Mesenchymal stem cell (in vitro differentiated cells and primary cell): ENCODE measurements at regions not wholly inside any gene's neighbourhood (a gene's known extent, or its start where the extent isn't known, plus 50 kb on each side); places are given as distances from the start of the nearest gene placed in this dataset.

ENCODE experiments used
- DNase-seq: peaks from one replicate; pipeline ENCODE4 v3.0.0-alpha.2; 2013
- H2AFZ ChIP-seq: one replicate; pipeline ENCODE4 v1.6.1; 2013; ENCODE audit warnings: low read depth, mild to moderate bottlenecking, control low read depth, inconsistent platforms, low read length, moderate library complexity
- H2AK5ac ChIP-seq: 2 replicates; pipeline ENCODE4 v1.6.1; 2013; ENCODE audit warnings: low read length, moderate library complexity, mild to moderate bottlenecking, inconsistent platforms; ENCODE audit not compliant: severe bottlenecking
- H2BK120ac ChIP-seq: one replicate; pipeline ENCODE4 v1.6.1; 2013; ENCODE audit warnings: low read depth, mild to moderate bottlenecking, inconsistent platforms, low read length, moderate library complexity
- H2BK12ac ChIP-seq, 2 experiments: one replicate each; pipeline ENCODE4 v1.6.1; 2013; ENCODE audit warnings: inconsistent platforms in 2 of 2, low read length in 2 of 2, mild to moderate bottlenecking in 2 of 2, moderate library complexity in 2 of 2, control low read depth in 1 of 2
- H2BK15ac ChIP-seq: one replicate; pipeline ENCODE4 v1.6.1; 2013; ENCODE audit warnings: mild to moderate bottlenecking, low read depth, inconsistent platforms; ENCODE audit not compliant: poor library complexity, severe bottlenecking
- H2BK5ac ChIP-seq: 2 replicates; pipeline ENCODE4 v1.6.1; 2013; ENCODE audit warnings: low read depth, mild to moderate bottlenecking, low read length, control low read depth, inconsistent platforms; ENCODE audit not compliant: poor library complexity, severe bottlenecking
- H3K14ac ChIP-seq, 2 experiments: one replicate each; pipeline ENCODE4 v1.6.1; 2013; ENCODE audit warnings: inconsistent platforms in 2 of 2, low read length in 2 of 2, control low read depth in 1 of 2, mild to moderate bottlenecking in 1 of 2, moderate library complexity in 1 of 2
- H3K18ac ChIP-seq, 2 experiments: one replicate each; pipeline ENCODE4 v1.6.1; 2013; ENCODE audit warnings: inconsistent platforms in 2 of 2, low read length in 2 of 2, control low read depth in 1 of 2, low read depth in 1 of 2, mild to moderate bottlenecking in 1 of 2
- H3K23ac ChIP-seq, 2 experiments: one replicate each; pipeline ENCODE4 v1.6.1; 2013; ENCODE audit warnings: inconsistent platforms in 2 of 2, low read length in 2 of 2, mild to moderate bottlenecking in 2 of 2, moderate library complexity in 2 of 2, control low read depth in 1 of 2
- H3K27ac ChIP-seq: 2 replicates; pipeline ENCODE4 v1.5.1; 2013; ENCODE audit warnings: mild to moderate bottlenecking, moderate library complexity, low read length, control low read depth, inconsistent platforms; ENCODE audit not compliant: poor library complexity, severe bottlenecking
- H3K27me3 ChIP-seq, 2 experiments: 2 replicates each; pipeline versions ENCODE4 v1.6.1 to v1.7.0; 2013; ENCODE audit warnings: low read length in 2 of 2, mild to moderate bottlenecking in 2 of 2, moderate library complexity in 2 of 2, control low read depth in 1 of 2, inconsistent platforms in 1 of 2; ENCODE audit not compliant: control insufficient read depth in 1 of 2, insufficient read depth in 1 of 2
- H3K36me3 ChIP-seq, 2 experiments: 2 replicates each; pipeline versions ENCODE4 v1.6.1 to v1.7.0; 2013; ENCODE audit warnings: low read length in 2 of 2, control low read depth in 1 of 2, inconsistent platforms in 1 of 2, low read depth in 1 of 2, mild to moderate bottlenecking in 1 of 2; ENCODE audit not compliant: insufficient read depth in 2 of 2, control insufficient read depth in 1 of 2
- H3K4ac ChIP-seq, 2 experiments: one replicate each; pipeline ENCODE4 v1.6.1; 2013; ENCODE audit warnings: inconsistent platforms in 2 of 2, low read length in 2 of 2, mild to moderate bottlenecking in 2 of 2, moderate library complexity in 2 of 2, control low read depth in 1 of 2, low read depth in 1 of 2
- H3K4me1 ChIP-seq: 2 replicates; pipeline ENCODE4 v1.6.1; 2013; ENCODE audit warnings: low read depth, low read length, control low read depth; ENCODE audit not compliant: control insufficient read depth, insufficient read depth
- H3K4me2 ChIP-seq: 2 replicates; pipeline ENCODE4 v1.6.1; 2013; ENCODE audit warnings: low read length, mild to moderate bottlenecking, inconsistent platforms; ENCODE audit not compliant: poor library complexity, severe bottlenecking
- H3K4me3 ChIP-seq, 2 experiments: 2 replicates each; pipeline versions ENCODE4 v1.5.1 to v1.7.0; 2013; ENCODE audit warnings: low read length in 2 of 2, mild to moderate bottlenecking in 2 of 2, control low read depth in 1 of 2, low read depth in 1 of 2; ENCODE audit not compliant: insufficient read depth in 1 of 2
- H3K79me1 ChIP-seq: replicated peaks from 2 replicates; pipeline ENCODE4 v1.6.1; 2013; ENCODE audit warnings: mild to moderate bottlenecking, control low read depth, low read length, inconsistent platforms; ENCODE audit not compliant: poor library complexity, severe bottlenecking
- H3K9ac ChIP-seq: 2 replicates; pipeline ENCODE4 v1.7.0; 2013; ENCODE audit warnings: mild to moderate bottlenecking, low read length, moderate library complexity
- H3K9me3 ChIP-seq: 2 replicates; pipeline ENCODE4 v1.7.0; 2013; ENCODE audit warnings: mild to moderate bottlenecking, low read length; ENCODE audit not compliant: control insufficient read depth
- H4K8ac ChIP-seq: one replicate; pipeline ENCODE4 v1.6.1; 2013; ENCODE audit warnings: inconsistent platforms, mild to moderate bottlenecking, low read length, moderate library complexity
- H4K91ac ChIP-seq: one replicate; pipeline ENCODE4 v1.6.1; 2013; ENCODE audit warnings: mild to moderate bottlenecking, low read length, inconsistent platforms
- WGBS: methylation state at CpG from one replicate; pipeline ENCODE4 v1.1.7; 2013; ENCODE audit warnings: mixed read lengths; 5-methylcytosine and 5-hydroxymethylcytosine counted together

DNA sequence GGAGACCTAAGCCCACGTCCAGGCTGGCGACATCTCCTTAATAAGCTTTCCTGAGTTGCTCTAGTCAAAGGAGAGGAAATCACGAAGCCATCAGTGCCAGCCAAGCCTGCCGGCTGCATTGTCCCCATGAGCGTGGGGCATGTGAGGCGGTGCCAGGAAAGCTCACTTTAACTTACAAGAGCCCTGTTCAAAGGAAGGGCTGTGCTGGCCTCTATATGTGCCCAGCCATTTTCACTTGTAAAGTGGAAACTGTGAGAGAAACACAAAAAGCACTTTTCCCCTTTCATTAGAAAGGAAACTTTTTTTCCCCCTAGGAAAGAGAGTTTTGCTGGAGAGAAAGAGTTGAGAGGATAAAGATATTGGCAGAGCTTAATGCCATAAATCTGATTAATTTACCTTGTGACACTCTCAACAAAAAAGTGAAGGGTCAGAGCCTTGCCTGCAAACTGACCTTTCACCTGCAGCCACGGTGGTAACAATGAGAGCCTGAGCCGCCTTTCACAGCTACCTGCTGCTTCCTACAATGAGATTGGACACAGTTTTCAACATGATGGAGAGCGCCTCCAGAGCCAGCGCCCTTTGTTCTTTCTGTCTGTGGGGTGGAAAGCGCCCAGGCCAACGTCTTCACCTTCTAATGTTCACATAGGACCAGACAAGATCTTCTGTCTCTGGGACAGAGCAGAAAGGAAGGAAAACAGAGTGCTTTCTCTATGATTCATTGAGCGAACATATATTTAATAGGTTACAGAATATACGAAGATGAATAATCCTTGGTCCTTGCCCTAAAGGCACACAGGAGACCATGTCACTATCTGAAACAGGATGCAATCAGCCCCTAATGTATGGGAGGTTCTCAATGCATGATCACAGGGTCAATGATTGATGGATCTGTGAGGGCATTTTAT lies 233.1 kb upstream of the HES1 start:
- Histone ChIP-seq H3K23ac (no peak overlapping the region), H4K8ac (no peak overlapping the region), H4K91ac (no peak overlapping the region), H3K79me1 (no peaks in the 10 kb centered on the region), H3K4ac (no peak overlapping the region), H3K9me3 (peaks cover 8% of the 10 kb centered on the region), H3K27me3 (peaks cover 33 to 43% of the 10 kb centered on the region in 2 experiments), H3K18ac (no peak overlapping the region), H2AK5ac (peak overlapping the region; percentile 10), H2BK5ac (no peak overlapping the region), H3K14ac (no peak overlapping the region), H3K4me2 (no peak overlapping the region), H3K4me1 (peaks cover 6% of the 10 kb centered on the region), H2BK120ac (no peak overlapping the region), H3K9ac (no peak overlapping the region), H2BK12ac (no peak overlapping the region), H2BK15ac (peak overlapping the region; percentile 70), H3K36me3 (no peaks in the 10 kb centered on the region), H2AFZ (no peak overlapping the region), H3K4me3 (no peak overlapping the region), H3K27ac (no peak overlapping the region)
- no peak for DNase-seq
- WGBS: 86% methylated on average over 13 of the region's 14 CpGs

DNA sequence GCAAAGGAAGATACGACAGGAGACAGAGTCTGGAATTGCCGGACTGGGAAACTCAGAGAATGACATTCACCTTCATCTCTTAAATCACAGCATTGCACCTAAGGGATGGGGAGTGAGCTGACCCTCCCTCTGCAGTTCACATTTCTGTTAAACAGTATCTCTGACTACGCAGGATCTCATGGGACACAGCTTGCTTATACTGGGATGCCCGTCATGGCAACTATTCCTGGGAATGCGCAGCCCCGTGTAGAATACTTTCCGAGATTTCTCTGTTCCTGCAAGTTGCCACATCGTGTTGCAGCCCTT lies 232.5 kb upstream of the HES1 start:
- Histone ChIP-seq H3K4ac (no peak overlapping the region), H2BK15ac (no peak overlapping the region), H3K36me3 (no peaks in the 10 kb centered on the region), H2BK12ac (no peak overlapping the region), H3K4me2 (no peak overlapping the region), H3K4me3 (no peak overlapping the region), H4K8ac (no peak overlapping the region), H3K27ac (no peak overlapping the region), H2AK5ac (no peak overlapping the region), H3K4me1 (peaks cover 5% of the 10 kb centered on the region), H3K18ac (no peak overlapping the region), H3K14ac (no peak overlapping the region), H3K9me3 (peaks cover 14% of the 10 kb centered on the region), H2BK120ac (no peak overlapping the region), H4K91ac (no peak overlapping the region), H3K23ac (no peak overlapping the region), H3K27me3 (peaks cover 30 to 46% of the 10 kb centered on the region in 2 experiments), H3K9ac (no peak overlapping the region), H2AFZ (no peak overlapping the region), H3K79me1 (no peaks in the 10 kb centered on the region), H2BK5ac (no peak overlapping the region)
- 88% methylated on average over 8 of the region's 8 CpGs for WGBS
- no peak for DNase-seq

DNA sequence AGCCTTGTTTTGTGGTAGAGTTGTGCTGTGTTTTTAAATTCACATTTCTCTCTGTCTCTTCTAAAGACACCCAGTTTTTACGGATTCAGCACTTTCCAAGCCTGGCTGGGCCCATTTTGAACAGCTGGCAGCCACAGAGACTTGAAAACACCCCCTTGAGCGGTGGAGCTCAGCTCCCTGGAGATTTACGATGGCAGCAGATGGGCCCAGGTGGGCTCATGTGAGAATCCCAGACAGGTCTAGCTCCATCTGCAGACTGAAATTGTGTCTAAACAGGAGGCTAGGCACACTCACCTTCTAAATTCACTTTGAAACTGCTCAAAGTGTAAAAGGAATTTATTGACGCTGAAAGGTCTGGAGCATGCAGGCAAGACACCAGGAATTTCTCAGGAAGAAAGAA lies 232.0 kb upstream of the HES1 start:
- Histone ChIP-seq H3K18ac (no peak overlapping the region), H3K9ac (no peak overlapping the region), H3K14ac (no peak overlapping the region), H3K9me3 (peaks cover 17% of the 10 kb centered on the region), H2BK120ac (no peak overlapping the region), H4K8ac (no peak overlapping the region), H3K23ac (no peak overlapping the region), H3K36me3 (no peaks in the 10 kb centered on the region), H2BK12ac (no peak overlapping the region), H3K4ac (no peak overlapping the region), H3K27me3 (peaks cover 30 to 46% of the 10 kb centered on the region in 2 experiments), H2BK15ac (no peak overlapping the region), H3K4me1 (peaks cover 5% of the 10 kb centered on the region), H3K4me3 (no peak overlapping the region), H2AK5ac (no peak overlapping the region), H3K4me2 (no peak overlapping the region), H2AFZ (no peak overlapping the region), H3K79me1 (no peaks in the 10 kb centered on the region), H2BK5ac (no peak overlapping the region), H3K27ac (no peak overlapping the region), H4K91ac (no peak overlapping the region)
- DNase-seq: no peak
- 90% methylated on average over 4 of the region's 4 CpGs for WGBS

DNA sequence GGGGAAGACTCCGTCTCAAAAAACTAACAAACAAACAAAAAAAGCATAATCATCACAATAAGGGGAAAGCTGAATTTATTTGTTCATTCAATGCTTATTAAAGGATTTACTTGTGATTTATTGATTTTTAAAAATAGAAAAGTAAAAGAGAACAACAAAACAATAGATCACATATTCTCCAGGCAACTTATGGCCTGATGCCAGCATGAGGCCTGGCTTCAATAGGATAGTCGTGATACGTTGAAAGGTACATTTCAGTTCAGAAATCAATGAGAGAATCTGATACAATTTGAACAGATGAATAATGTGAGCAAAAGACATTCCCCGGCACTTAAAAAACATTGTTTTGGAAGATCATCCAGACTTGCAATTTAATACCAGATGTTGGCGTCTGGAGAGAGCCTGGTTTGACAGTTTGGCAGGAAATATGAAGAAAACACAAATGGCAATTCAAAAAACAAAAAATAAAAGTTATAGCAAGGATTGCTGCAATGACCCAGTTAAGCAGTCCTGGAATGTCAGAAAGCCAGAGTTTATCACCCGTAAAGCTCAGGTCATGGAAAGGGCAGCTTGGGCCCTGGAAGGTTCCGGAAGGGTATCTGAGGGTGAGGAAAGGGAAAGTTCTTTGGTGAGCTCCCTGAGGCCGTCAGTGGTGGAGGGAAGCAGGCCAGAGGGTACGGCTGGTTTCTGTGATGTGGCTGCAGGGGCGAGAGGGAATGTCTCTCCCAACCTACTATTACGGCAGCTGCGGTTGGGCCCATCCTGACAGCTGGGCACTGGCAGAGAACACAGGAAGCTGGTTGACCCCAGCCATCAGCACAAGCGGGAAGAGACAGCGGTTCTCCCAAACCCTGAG lies 230.2 kb upstream of the HES1 start:
- Histone ChIP-seq H2BK12ac (no peak overlapping the region), H2BK15ac (no peak overlapping the region), H4K91ac (peak overlapping the region; percentile 18), H3K9ac (no peak overlapping the region), H3K27me3 (peaks cover 39 to 54% of the 10 kb centered on the region in 2 experiments), H2AFZ (no peak overlapping the region), H2AK5ac (no peak overlapping the region), H2BK120ac (no peak overlapping the region), H3K18ac (no peak overlapping the region), H3K4me3 (no peak overlapping the region), H3K79me1 (no peaks in the 10 kb centered on the region), H2BK5ac (no peak overlapping the region), H3K23ac (no peak overlapping the region), H3K14ac (no peak overlapping the region), H3K4ac (no peak overlapping the region), H3K4me2 (no peak overlapping the region), H3K4me1 (peaks cover 5% of the 10 kb centered on the region), H3K9me3 (peaks cover 17% of the 10 kb centered on the region), H4K8ac (no peak overlapping the region), H3K36me3 (no peaks in the 10 kb centered on the region), H3K27ac (no peak overlapping the region)
- no peak for DNase-seq
- 81% methylated on average over 12 of the region's 14 CpGs for WGBS
